Panc1 (cell line): ENCODE measurements at regions not wholly inside any gene's neighbourhood (a gene's known extent, or its start where the extent isn't known, plus 50 kb on each side); places are given as distances from the start of the nearest gene placed in this dataset.

Experiments used
- ATAC-seq: fragments of 200-7000 bp; cut with Tn5 transposase; 2 replicates; pipeline ENCODE4 v1.9.1; 2020; ENCODE audit warnings: mild to moderate bottlenecking, moderate library complexity
- BruUV-seq: library from RNA; stranded (reverse); fragments of 400-500 nt; replicated peaks from 2 replicates; lab custom pipeline; 2021; lab: Mats Ljungman, UMichigan
- CTCF ChIA-PET: fragments of 300-600 bp; sonication (Branson Sonifier 250); formaldehyde crosslinking; loops from one replicate; lab custom pipeline; 2022; ENCODE audit warnings: antibody characterized with exemption; lab: Charles Lee
- POLR2A ChIA-PET: fragments of 300-600 bp; sonication (Branson Sonifier 250); formaldehyde crosslinking; loops from one replicate; lab custom pipeline; 2022; ENCODE audit warnings: antibody characterized with exemption; lab: Charles Lee
- DNase-seq: peaks from one replicate; pipeline ENCODE4 v3.0.0-alpha.2; 2010; ENCODE audit warnings: low read depth, low spot score
- H3K27ac ChIP-seq: 2 replicates; pipeline ENCODE4 v1.5.1; 2011; ENCODE audit warnings: mild to moderate bottlenecking, low read length, inconsistent platforms
- H3K27me3 ChIP-seq: fragments of 200-500 bp; sonication (Bioruptor generic); 2 replicates; pipeline ENCODE4 v1.6.0; 2014; ENCODE audit warnings: low read length, inconsistent platforms; ENCODE audit not compliant: control insufficient read depth, insufficient read depth
- H3K36me3 ChIP-seq: fragments of 200-500 bp; sonication (Bioruptor generic); 2 replicates; pipeline ENCODE4 v1.5.1; 2014; ENCODE audit warnings: inconsistent platforms, mild to moderate bottlenecking, low read length, moderate library complexity; ENCODE audit not compliant: control insufficient read depth, insufficient read depth
- H3K4me1 ChIP-seq: 2 replicates; pipeline ENCODE4 v1.5.1; 2011; ENCODE audit warnings: inconsistent platforms, mild to moderate bottlenecking, low read length, moderate library complexity; ENCODE audit not compliant: control insufficient read depth, insufficient read depth
- H3K4me3 ChIP-seq, 2 experiments: 2 replicates each; pipeline ENCODE4 v1.5.1; 2011 to 2012; ENCODE audit warnings: low read depth in 2 of 2, low read length in 2 of 2, mild to moderate bottlenecking in 2 of 2, inconsistent platforms in 1 of 2, moderate library complexity in 1 of 2
- H3K9me3 ChIP-seq: fragments of 200-500 bp; sonication (Bioruptor generic); 2 replicates; pipeline ENCODE4 v1.5.1; 2014; ENCODE audit warnings: low read depth, mild to moderate bottlenecking, inconsistent platforms, low read length, moderate library complexity; ENCODE audit not compliant: control insufficient read depth, insufficient read depth
- CTCF ChIP-seq: fragments of 450-650 bp; IDR thresholded peaks from 2 replicates; pipeline ENCODE4 v1.5.1; 2017; ENCODE audit warnings: mild to moderate bottlenecking
- POLR2AphosphoS5 ChIP-seq: IDR thresholded peaks from 2 replicates; pipeline ENCODE4 v1.6.1; 2012; ENCODE audit warnings: mild to moderate bottlenecking, low read depth, low read length, moderate library complexity
- REST ChIP-seq, 2 experiments: IDR thresholded peaks; 2 replicates each; pipeline ENCODE4 v1.6.1; 2011 to 2012; ENCODE audit warnings: low read depth in 2 of 2, control low read depth in 1 of 2, low read length in 1 of 2, mild to moderate bottlenecking in 1 of 2, moderate library complexity in 1 of 2; ENCODE audit not compliant: insufficient read depth in 1 of 2
- SIN3A ChIP-seq: IDR thresholded peaks from 2 replicates; pipeline ENCODE4 v1.6.1; 2012; ENCODE audit warnings: low read depth, mild to moderate bottlenecking, low read length, moderate library complexity, borderline replicate concordance; ENCODE audit not compliant: insufficient read depth
- TCF7L2 ChIP-seq: IDR thresholded peaks from 2 replicates; pipeline ENCODE4 v1.6.1; 2011; ENCODE audit warnings: mild to moderate bottlenecking, low read depth, low read length, inconsistent platforms
- in situ Hi-C: cut with HindIII; loops from 2 replicates; pipeline ENCODE4 v1.10.0; 2016; ENCODE audit warnings: low sequenced_read_pairs, low pct_unique_long_range_greater_than_20kb
- intact Hi-C: fragments of 100-400 bp; cut with micrococcal nuclease; formaldehyde crosslinking; loops from one replicate; pipeline ENCODE4 v1.10.0; 2022; ENCODE audit not compliant: unreplicated experiment

GRCh38 chr5:3835811-3836210, 240.2 kb downstream of the IRX1 start:
- DNase-seq: no peak
- POLR2A ChIA-PET: no interaction called here

GRCh38 chr5:3836528-3836927, 240.9 kb downstream of the IRX1 start:
- TF ChIP-seq TCF7L2 (no peak), POLR2AphosphoS5 (no peak), CTCF (no peak), SIN3A (no peak), REST (IDR thresholded peaks at IDR 0.05; ENCODE audit: insufficient read depth in 1 of 2, low read depth in 2 of 2, low read length in 1 of 2) (no peak)
- in situ Hi-C loops: no loop called here
- CTCF ChIA-PET: no interaction called here
- Histone ChIP-seq H3K27me3 (no peaks in the 10 kb centered on the region), H3K27ac (no peak overlapping the region), H3K9me3 (no peaks in the 10 kb centered on the region), H3K36me3 (no peaks in the 10 kb centered on the region), H3K4me3 (no peak overlapping the region), H3K4me1 (no peaks in the 10 kb centered on the region)
- ATAC-seq: no peak
- intact Hi-C loops: no loop called here
- no TSS peak for BruUV-seq
- POLR2A ChIA-PET: no interaction called here
- DNase-seq: no peak

More at GRCh38 chr5:3835811-3836210, 240.2 kb downstream of the IRX1 start:
- no peaks in the 10 kb centered on the region for H3K9me3 ChIP-seq
- no peaks in the 10 kb centered on the region for H3K27me3 ChIP-seq
- ATAC-seq: no peak
- TF ChIP-seq CTCF (no peak), TCF7L2 (no peak), POLR2AphosphoS5 (no peak), SIN3A (no peak), REST (IDR thresholded peaks at IDR 0.05; ENCODE audit: insufficient read depth in 1 of 2, low read depth in 2 of 2, low read length in 1 of 2) (no peak)
- H3K27ac ChIP-seq: no peak overlapping the region
- CTCF ChIA-PET: no interaction called here
- intact Hi-C loops: no loop called here
- no peaks in the 10 kb centered on the region for H3K36me3 ChIP-seq
- no peaks in the 10 kb centered on the region for H3K4me1 ChIP-seq
- in situ Hi-C loops: no loop called here
- BruUV-seq: no TSS peak
- H3K4me3 ChIP-seq: no peak overlapping the region
